Uterus (tissue), 3 donors: ENCODE measurements at regions not wholly inside any gene's neighbourhood (a gene's known extent, or its start where the extent isn't known, plus 50 kb on each side); places are given as distances from the start of the nearest gene placed in this dataset.

Experiments used
- DNase-seq, 2 donors: peaks; one replicate each; pipeline ENCODE4 v3.0.0-alpha.2; 2019 to 2020
- H3K27ac ChIP-seq, 2 donors: fragments of 200-600 bp; sonication (generic); 1 replicate in 1 of 2; 2 replicates in 1 of 2; pipeline ENCODE4 v1.5.1; 2016 to 2018
- H3K27me3 ChIP-seq, 2 donors: fragments of 200-600 bp; sonication (generic); one replicate each; pipeline ENCODE4 v1.5.1; 2018 to 2019; ENCODE audit warnings: control low read depth in 1 of 2
- H3K36me3 ChIP-seq, 2 donors: fragments of 200-600 bp; sonication (generic); one replicate each; pipeline ENCODE4 v1.5.1; 2019; ENCODE audit warnings: control low read depth in 1 of 2
- H3K4me1 ChIP-seq, 2 donors: fragments of 200-600 bp; sonication (generic); one replicate each; pipeline ENCODE4 v1.5.1; 2018 to 2019; ENCODE audit warnings: control low read depth in 1 of 2
- H3K4me3 ChIP-seq, 2 donors: fragments of 200-600 bp; sonication (generic); 1 replicate in 1 of 2; 2 replicates in 1 of 2; pipeline ENCODE4 v1.5.1; 2018 to 2019; ENCODE audit warnings: mild to moderate bottlenecking in 1 of 2
- H3K9me3 ChIP-seq, 2 donors: fragments of 200-600 bp; sonication (generic); one replicate each; pipeline ENCODE4 v1.5.1; 2019; ENCODE audit warnings: control low read depth in 1 of 2
- CTCF ChIP-seq, 4 experiments: fragments of 200-600 bp in 2 of 4; fragments of 450-650 bp in 2 of 4; sonication (generic) in 2 of 4; IDR thresholded peaks; one replicate each; pipeline ENCODE4 v1.5.1; 2016 to 2019; ENCODE audit warnings: antibody characterized with exemption in 4 of 4, mild to moderate bottlenecking in 2 of 4, moderate library complexity in 1 of 4
- POLR2A ChIP-seq, 2 donors: fragments of 450-650 bp; IDR thresholded peaks; one replicate each; pipeline ENCODE4 v1.6.1; 2016; ENCODE audit warnings: antibody characterized with exemption in 2 of 2, mild to moderate bottlenecking in 1 of 2, moderate library complexity in 1 of 2
- intact Hi-C: fragments of 100-400 bp; cut with DNase I; formaldehyde crosslinking; loops from one replicate; pipeline ENCODE4 v1.15.1; 2023; ENCODE audit warnings: low total_unique reads
- donor health status: DM: yes; HTN: yes; CAD: no.

GRCh38 chr17:6915620-6916019 lies 80.2 kb upstream of the ALOX12 start:
- intact Hi-C loops = loop anchor here (10.0 kb wide), 1 partner anchor 89 kb away; no protein-coding TSS in a partner anchor
- TF ChIP-seq POLR2A (IDR thresholded peaks at IDR 0.05) (no peak), CTCF (IDR thresholded peaks at IDR 0.05) (no peak)
- Histone ChIP-seq H3K36me3 (no peaks in the 10 kb centered on the region), H3K4me3 (no peak overlapping the region), H3K9me3 (no peaks in the 10 kb centered on the region), H3K27me3 (no peaks in the 10 kb centered on the region), H3K4me1 (no peaks in the 10 kb centered on the region), H3K27ac (no peak overlapping the region)
- DNase-seq = no peak

- no peak for DNase-seq
- Histone ChIP-seq H3K27ac (no peak overlapping the region), H3K27me3 (no peaks in the 10 kb centered on the region), H3K36me3 (no peaks in the 10 kb centered on the region), H3K9me3 (no peaks in the 10 kb centered on the region), H3K4me3 (no peak overlapping the region), H3K4me1 (no peaks in the 10 kb centered on the region)
- intact Hi-C loops = loop anchor here (10.0 kb wide), 1 partner anchor 86 kb away; no protein-coding TSS in a partner anchor
- no peak for TF ChIP-seq POLR2A (IDR thresholded peaks at IDR 0.05)
- TF ChIP-seq CTCF (IDR thresholded peaks at IDR 0.05) = no peak
Measured at GRCh38 chr17:6919158-6919557, 76.7 kb upstream of the ALOX12 start.

GRCh38 chr17:6923385-6923784 lies 72.5 kb upstream of the ALOX12 start:
- no peaks in the 10 kb centered on the region for H3K9me3 ChIP-seq
- H3K4me3 ChIP-seq = no peak overlapping the region
- intact Hi-C loops = no loop called here
- no peaks in the 10 kb centered on the region for H3K4me1 ChIP-seq
- no peaks in the 10 kb centered on the region for H3K27me3 ChIP-seq
- no peak for DNase-seq
- H3K36me3 ChIP-seq = no peaks in the 10 kb centered on the region
- TF ChIP-seq CTCF (IDR thresholded peaks at IDR 0.05) = no peak
- TF ChIP-seq POLR2A (IDR thresholded peaks at IDR 0.05) = no peak
- no peak overlapping the region for H3K27ac ChIP-seq

- Histone ChIP-seq H3K4me1 (no peaks in the 10 kb centered on the region), H3K27me3 (no peaks in the 10 kb centered on the region), H3K27ac (no peak overlapping the region), H3K36me3 (no peaks in the 10 kb centered on the region), H3K4me3 (no peak overlapping the region), H3K9me3 (no peaks in the 10 kb centered on the region)
- intact Hi-C loops = no loop called here
- no peak for TF ChIP-seq POLR2A (IDR thresholded peaks at IDR 0.05)
- no peak for TF ChIP-seq CTCF (IDR thresholded peaks at IDR 0.05)
- no peak for DNase-seq
Measured at GRCh38 chr17:6924208-6924607, 71.6 kb upstream of the ALOX12 start.

- Histone ChIP-seq H3K36me3 (no peaks in the 10 kb centered on the region), H3K4me1 (no peaks in the 10 kb centered on the region), H3K4me3 (no peak overlapping the region), H3K27me3 (no peaks in the 10 kb centered on the region), H3K27ac (no peak overlapping the region), H3K9me3 (no peaks in the 10 kb centered on the region)
- TF ChIP-seq CTCF (IDR thresholded peaks at IDR 0.05) = no peak
- TF ChIP-seq POLR2A (IDR thresholded peaks at IDR 0.05) = no peak
- no peak for DNase-seq
- intact Hi-C loops = no loop called here
Measured at GRCh38 chr17:6926667-6927066, 69.2 kb upstream of the ALOX12 start.
